ENCODE measurements at regions not wholly inside any gene's neighbourhood (a gene's known extent, or its start where the extent isn't known, plus 50 kb on each side); places are given as distances from the start of the nearest gene placed in this dataset.
A peak's percentile ranks its signal among the peaks of the same experiment; 100 is the strongest.

DNA sequence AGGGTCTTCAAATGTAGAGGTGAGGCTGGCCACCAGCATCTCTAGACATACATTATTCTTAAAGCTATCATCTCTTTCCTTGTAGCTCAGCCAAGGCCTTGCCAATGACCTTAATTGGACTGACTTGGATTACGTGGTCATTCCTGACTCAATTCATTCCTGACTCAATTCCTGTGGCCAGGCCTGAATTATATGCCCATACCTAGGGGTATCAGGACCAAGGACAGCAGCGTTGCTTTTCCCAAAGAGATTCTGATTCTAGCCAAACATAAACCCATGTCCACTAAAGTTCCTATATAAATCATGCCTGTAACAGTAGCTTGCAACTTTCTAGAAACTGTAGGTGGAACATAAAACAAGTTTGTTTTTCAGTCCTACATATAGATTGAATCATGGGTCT is 231.7 kb downstream of the ARL6IP6 start:
- TF ChIP-seq, protein P1, sequence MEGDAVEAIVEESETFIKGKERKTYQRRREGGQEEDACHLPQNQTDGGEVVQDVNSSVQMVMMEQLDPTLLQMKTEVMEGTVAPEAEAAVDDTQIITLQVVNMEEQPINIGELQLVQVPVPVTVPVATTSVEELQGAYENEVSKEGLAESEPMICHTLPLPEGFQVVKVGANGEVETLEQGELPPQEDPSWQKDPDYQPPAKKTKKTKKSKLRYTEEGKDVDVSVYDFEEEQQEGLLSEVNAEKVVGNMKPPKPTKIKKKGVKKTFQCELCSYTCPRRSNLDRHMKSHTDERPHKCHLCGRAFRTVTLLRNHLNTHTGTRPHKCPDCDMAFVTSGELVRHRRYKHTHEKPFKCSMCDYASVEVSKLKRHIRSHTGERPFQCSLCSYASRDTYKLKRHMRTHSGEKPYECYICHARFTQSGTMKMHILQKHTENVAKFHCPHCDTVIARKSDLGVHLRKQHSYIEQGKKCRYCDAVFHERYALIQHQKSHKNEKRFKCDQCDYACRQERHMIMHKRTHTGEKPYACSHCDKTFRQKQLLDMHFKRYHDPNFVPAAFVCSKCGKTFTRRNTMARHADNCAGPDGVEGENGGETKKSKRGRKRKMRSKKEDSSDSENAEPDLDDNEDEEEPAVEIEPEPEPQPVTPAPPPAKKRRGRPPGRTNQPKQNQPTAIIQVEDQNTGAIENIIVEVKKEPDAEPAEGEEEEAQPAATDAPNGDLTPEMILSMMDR (IDR thresholded peaks at IDR 0.05) = no peak
- TF ChIP-seq ZFX (IDR thresholded peaks at IDR 0.05; ENCODE audit: borderline replicate concordance) = no peak
- H3K27ac ChIP-seq = no peak overlapping the region

DNA sequence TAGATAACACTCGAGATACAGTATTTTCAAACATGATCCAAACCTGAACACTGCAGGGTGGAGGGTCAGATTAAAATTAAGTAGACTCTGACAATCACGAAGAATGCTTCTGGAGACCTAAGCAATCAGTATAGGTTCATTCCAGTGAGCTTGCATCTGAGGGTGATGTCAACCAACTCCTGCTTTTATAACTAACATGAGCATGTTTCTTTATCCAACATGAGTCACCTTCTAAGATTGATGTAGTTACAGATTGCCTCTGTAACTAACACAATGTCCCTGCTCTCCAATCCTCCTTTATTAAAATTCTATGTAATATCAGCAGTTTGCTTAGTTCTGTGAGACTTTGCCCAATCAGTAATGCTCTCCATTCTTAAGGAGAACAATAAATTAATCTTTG is 225.7 kb downstream of the ARL6IP6 start:
- no peak overlapping the region for H3K27ac ChIP-seq
- TF ChIP-seq, protein P1 (IDR thresholded peaks at IDR 0.05) = no peak
- no peak for TF ChIP-seq ZFX (IDR thresholded peaks at IDR 0.05; ENCODE audit: borderline replicate concordance)

DNA sequence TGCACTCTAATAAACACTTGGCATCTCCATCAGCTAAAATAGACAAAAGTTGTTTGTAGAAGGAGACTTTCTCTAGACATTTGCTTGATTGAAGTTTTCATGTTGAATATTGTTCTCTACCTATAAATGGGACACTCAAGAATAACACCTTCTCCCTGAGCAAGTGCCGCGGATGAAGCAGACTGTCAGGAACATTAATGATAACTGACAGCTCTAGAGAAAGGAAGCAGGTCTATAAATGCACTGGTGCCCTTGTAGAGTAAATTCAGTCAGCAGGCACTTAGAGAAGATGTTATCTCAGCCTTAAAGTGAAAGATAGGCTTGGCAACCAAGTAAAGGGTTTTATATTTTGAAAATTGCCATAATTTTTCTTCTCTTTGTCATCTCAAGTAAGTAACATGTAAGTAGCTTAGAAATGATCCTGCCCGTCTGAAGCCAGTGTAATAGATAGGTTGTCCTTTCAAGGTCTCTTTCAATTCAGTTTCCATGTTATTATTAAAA is 224.6 kb downstream of the ARL6IP6 start:
- H3K27ac ChIP-seq = no peak overlapping the region
- TF ChIP-seq, protein P1 (IDR thresholded peaks at IDR 0.05) = no peak
- TF ChIP-seq ZFX (IDR thresholded peaks at IDR 0.05; ENCODE audit: borderline replicate concordance) = no peak

DNA sequence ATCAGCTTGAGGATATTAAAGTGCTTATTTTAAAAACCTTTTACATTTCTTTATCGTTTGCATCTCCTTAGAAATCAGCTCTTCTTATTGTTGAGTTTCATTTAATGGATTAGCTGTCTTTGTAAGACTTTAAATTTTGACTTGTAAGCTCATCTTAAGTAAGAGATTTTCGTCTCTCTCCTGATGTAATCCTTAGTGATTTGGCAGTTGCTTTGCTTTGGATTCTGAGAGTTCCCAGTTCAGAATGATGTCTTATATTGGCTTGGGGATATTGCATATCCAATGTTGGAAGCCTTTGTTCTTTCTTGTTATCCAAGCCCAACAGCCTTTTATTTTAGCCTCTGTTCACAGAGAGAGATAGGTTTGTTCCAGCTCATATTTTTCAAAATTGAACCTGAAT is 212.1 kb downstream of the ARL6IP6 start:
- H3K27ac ChIP-seq = no peak overlapping the region
- no peak for TF ChIP-seq ZFX (IDR thresholded peaks at IDR 0.05; ENCODE audit: borderline replicate concordance)
- TF ChIP-seq, protein P1 (IDR thresholded peaks at IDR 0.05) = no peak

DNA sequence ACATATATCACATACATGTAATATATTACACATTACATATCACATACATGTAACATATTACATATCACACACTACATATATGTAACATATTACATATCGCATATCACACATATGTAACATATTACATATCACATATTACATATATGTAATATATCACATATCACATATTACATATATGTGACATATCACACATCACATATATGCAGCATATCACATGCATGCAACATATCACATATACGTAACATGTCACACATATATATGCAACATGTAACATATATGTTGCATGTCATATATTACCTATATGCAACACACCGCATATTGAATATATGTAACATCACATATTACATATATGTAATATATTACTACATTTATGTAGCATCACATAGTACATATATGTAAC is 211.2 kb downstream of the ARL6IP6 start:
- TF ChIP-seq, protein P1 (IDR thresholded peaks at IDR 0.05) = no peak
- TF ChIP-seq ZFX (IDR thresholded peaks at IDR 0.05; ENCODE audit: borderline replicate concordance) = no peak
- no peak overlapping the region for H3K27ac ChIP-seq

DNA sequence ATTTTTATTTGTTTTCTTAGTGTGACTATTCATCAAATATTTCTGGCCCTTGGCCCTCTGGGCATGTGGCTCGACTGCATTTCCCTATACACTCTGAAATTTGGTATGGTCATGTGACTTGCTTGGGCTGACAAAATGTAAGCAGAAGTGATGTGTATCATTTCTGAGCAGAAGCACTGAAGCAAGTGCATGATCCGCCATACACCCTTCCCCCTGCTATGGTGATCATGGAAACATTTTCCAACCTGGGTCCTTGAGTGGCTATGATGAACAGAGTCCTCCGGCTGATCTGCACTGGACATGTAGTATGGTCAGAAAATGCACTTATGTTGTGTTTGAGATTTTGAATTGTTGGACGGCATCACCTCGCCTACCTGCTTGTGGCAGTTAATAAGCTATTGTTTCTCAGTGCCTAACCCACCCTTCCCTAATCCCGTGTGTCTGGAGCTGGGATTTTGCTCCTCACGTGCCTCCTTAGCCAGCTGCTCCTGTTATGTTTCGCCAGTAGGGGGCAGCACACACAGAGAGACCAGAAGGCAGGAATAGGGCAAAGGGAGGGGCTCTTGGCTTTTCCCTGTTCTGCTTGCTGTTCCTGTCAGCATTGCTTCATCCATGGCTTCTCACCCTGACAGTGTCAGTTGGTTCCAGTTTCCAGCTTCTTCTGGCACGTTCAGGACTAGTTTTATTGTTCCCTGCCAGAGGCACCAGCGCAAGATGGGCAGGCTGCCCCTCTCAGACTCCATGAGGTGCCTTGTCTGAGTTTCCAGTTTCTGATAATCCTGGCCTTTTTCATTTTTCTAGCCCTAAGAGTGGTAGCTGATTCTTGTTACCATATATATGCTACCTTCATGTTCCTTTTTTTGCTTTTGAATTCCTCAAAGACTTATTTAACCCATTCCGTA is 207.4 kb downstream of the ARL6IP6 start:
- TF ChIP-seq, protein P1 (IDR thresholded peaks at IDR 0.05) = peak; percentile 69
- no peak for TF ChIP-seq ZFX (IDR thresholded peaks at IDR 0.05; ENCODE audit: borderline replicate concordance)
- H3K27ac ChIP-seq = no peak overlapping the region

DNA sequence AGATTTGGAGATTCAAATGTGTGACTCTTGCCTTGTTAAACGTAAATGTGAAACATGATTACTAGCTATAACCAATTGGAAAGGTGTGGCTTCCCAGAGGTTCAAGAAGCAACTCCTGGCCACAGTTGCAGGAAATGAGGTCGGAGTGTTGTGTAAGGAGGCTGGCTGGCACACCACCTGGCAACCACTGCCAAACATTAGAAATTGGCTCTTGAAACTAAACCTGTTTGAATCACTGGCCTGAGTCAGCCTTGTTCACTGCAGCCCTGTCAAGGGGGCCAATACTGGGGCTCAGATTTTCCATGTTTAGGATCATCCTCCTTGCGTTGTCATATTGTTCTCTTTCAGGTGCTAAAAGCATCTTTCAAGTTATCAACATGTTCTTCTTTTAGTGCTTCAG is 206.3 kb downstream of the ARL6IP6 start:
- H3K27ac ChIP-seq = no peak overlapping the region
- TF ChIP-seq, protein P1 (IDR thresholded peaks at IDR 0.05) = no peak
- TF ChIP-seq ZFX (IDR thresholded peaks at IDR 0.05; ENCODE audit: borderline replicate concordance) = no peak

Data from 22Rv1 (cell line).